AG04449 (cell line): ENCODE measurements at regions not wholly inside any gene's neighbourhood (a gene's known extent, or its start where the extent isn't known, plus 50 kb on each side); places are given as distances from the start of the nearest gene placed in this dataset.

Experiments
- CTCF ChIA-PET: fragments of 350-600 bp; formaldehyde crosslinking; extraction: SDS; loops from one replicate; lab custom pipeline; 2021; ENCODE audit warnings: antibody characterized with exemption; lab: Yijun Ruan, JAX
- POLR2A ChIA-PET: fragments of 400-600, 350-600 bp; formaldehyde crosslinking; extraction: SDS; loops from one replicate; lab custom pipeline; 2020; ENCODE audit warnings: antibody characterized with exemption, inconsistent platforms; lab: Yijun Ruan, JAX
- DNase-seq: peaks from one replicate; pipeline ENCODE4 v3.0.0-alpha.2; 2010; ENCODE audit warnings: low read depth, low spot score
- H3K4me3 ChIP-seq: 2 replicates; pipeline ENCODE4 v1.5.1; 2011; ENCODE audit warnings: low read depth, mild to moderate bottlenecking, control low read depth, low read length
- TF ChIP-seq, protein P1 (sequence below): IDR thresholded peaks from one replicate; pipeline ENCODE4 v1.5.1; 2011; ENCODE audit warnings: mild to moderate bottlenecking, moderate library complexity, low read length, control low read depth, inconsistent platforms; ENCODE audit not compliant: insufficient read depth; ENCODE audit errors: missing control alignments

- CTCF ChIA-PET: interaction anchor here (0.7 to 1.4 kb wide), 4 partner anchors 8 to 42 kb away, joined by 3 read pairs; no protein-coding TSS in a partner anchor
- no peak for DNase-seq
- H3K4me3 ChIP-seq: no peak overlapping the region
- TF ChIP-seq, protein P1, sequence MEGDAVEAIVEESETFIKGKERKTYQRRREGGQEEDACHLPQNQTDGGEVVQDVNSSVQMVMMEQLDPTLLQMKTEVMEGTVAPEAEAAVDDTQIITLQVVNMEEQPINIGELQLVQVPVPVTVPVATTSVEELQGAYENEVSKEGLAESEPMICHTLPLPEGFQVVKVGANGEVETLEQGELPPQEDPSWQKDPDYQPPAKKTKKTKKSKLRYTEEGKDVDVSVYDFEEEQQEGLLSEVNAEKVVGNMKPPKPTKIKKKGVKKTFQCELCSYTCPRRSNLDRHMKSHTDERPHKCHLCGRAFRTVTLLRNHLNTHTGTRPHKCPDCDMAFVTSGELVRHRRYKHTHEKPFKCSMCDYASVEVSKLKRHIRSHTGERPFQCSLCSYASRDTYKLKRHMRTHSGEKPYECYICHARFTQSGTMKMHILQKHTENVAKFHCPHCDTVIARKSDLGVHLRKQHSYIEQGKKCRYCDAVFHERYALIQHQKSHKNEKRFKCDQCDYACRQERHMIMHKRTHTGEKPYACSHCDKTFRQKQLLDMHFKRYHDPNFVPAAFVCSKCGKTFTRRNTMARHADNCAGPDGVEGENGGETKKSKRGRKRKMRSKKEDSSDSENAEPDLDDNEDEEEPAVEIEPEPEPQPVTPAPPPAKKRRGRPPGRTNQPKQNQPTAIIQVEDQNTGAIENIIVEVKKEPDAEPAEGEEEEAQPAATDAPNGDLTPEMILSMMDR: no peak
- POLR2A ChIA-PET: no interaction called here
These were observed 315.4 kb downstream of the MATN1 start for GRCh38 chr1:30407865-30408580.

- ChIA-PET POLR2A (no interaction called here), CTCF (no interaction called here)
- TF ChIP-seq, protein P1: no peak
- no peak for DNase-seq
- no peak overlapping the region for H3K4me3 ChIP-seq
These were observed 316.2 kb downstream of the MATN1 start for GRCh38 chr1:30406996-30407864.

DNA sequence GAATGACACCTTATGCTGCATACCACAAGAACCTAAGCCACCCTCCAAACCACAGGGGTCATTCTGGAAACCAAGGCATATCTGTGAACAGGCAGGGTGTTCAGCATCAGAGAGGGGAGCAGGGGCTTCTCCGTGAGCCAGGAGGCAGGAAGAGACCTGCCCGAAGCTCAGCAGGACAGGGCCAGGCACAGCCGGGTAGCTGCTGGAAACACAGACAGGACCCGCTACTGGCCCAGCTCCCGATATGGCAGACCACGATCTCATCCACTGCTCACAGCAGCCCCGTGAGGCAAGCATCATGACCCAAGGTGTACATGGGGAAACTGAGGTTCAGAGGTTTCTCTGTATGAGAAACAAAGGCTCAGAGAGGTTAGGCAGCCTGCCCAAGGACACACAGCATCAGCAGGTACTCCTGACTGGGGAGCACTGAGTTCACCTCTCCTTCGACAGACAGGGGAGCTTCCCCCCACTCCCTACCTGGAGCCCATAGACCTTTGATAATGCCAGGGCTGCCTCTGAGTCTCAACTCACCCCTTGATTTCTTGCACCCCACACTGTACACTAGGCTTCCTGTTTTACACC, 317.7 kb downstream of the MATN1 start:
- ChIA-PET CTCF (no interaction called here), POLR2A (no interaction called here)
- DNase-seq: no peak
- TF ChIP-seq, protein P1: no peak
- no peak overlapping the region for H3K4me3 ChIP-seq

- CTCF ChIA-PET: interaction anchor here (1.7 kb wide), 1 partner anchor 25 kb away, joined by 7 read pairs; no protein-coding TSS in a partner anchor
- POLR2A ChIA-PET: no interaction called here
These were observed 318.3 kb downstream of the MATN1 start for GRCh38 chr1:30405081-30405480.

GRCh38 chr1:30404341-30404740, 319.0 kb downstream of the MATN1 start:
- TF ChIP-seq, protein P1: no peak
- H3K4me3 ChIP-seq: no peak overlapping the region
- POLR2A ChIA-PET: no interaction called here
- DNase-seq: no peak
- CTCF ChIA-PET: interaction anchor here (1.7 kb wide), 1 partner anchor 24 kb away, joined by 7 read pairs; no protein-coding TSS in a partner anchor

More at GRCh38 chr1:30405081-30405480, 318.3 kb downstream of the MATN1 start:
- TF ChIP-seq, protein P1: no peak
- H3K4me3 ChIP-seq: no peak overlapping the region
- no peak for DNase-seq
